GM23338 (cell line): ENCODE measurements at regions not wholly inside any gene's neighbourhood (a gene's known extent, or its start where the extent isn't known, plus 50 kb on each side); places are given as distances from the start of the nearest gene placed in this dataset.

ENCODE experiments used
- EZH2 ChIP-seq: fragments of 200-600 bp; sonication (generic); IDR thresholded peaks from one replicate; pipeline ENCODE4 v1.8.0; 2017; ENCODE audit warnings: antibody characterized with exemption, mild to moderate bottlenecking, low read depth; ENCODE audit not compliant: unreplicated experiment
- JUNB ChIP-seq: IDR thresholded peaks from one replicate; pipeline ENCODE4 v1.6.1; 2016; ENCODE audit warnings: antibody characterized with exemption; ENCODE audit not compliant: unreplicated experiment
- ZNF114 ChIP-seq: fragments of 250-450 bp; sonication (Bioruptor Pico); IDR thresholded peaks from 2 replicates; pipeline ENCODE4 v1.5.0; 2020; ENCODE audit warnings: mild to moderate bottlenecking, moderate library complexity
- TF ChIP-seq, protein P1 (sequence below), 2 experiments: fragments of 200-600 bp in 1 of 2; sonication (generic) in 1 of 2; conservative IDR thresholded peaks; 2 replicates each; pipeline versions ENCODE4 v1.5.1 to v1.6.1; 2016 to 2017; ENCODE audit warnings: antibody characterized with exemption in 2 of 2, low read depth in 2 of 2, mild to moderate bottlenecking in 2 of 2, moderate library complexity in 1 of 2

DNA sequence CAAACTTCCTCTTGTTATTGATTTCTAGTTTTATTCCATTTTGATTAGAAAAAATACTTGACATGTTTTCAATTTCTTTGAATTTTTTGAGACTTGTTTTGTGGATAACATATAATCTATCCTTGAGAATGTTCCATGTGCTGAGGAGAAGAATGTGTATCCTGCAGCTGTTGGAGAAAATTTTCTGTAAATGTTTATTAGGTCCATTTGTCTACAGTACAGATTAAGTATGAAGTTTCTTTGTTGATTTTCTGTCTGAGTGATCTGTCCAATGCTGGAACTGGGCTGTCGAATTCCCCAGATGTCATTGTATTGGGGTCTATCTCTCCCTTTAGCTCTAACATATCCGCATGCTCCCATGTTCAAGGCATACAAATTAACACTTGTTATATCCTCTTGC is 251.2 kb downstream of the CSNK1G3 start:
- TF ChIP-seq EZH2 (no peak), JUNB (no peak), ZNF114 (CRISPR knock-in tag) (no peak)
- TF ChIP-seq, protein P1, sequence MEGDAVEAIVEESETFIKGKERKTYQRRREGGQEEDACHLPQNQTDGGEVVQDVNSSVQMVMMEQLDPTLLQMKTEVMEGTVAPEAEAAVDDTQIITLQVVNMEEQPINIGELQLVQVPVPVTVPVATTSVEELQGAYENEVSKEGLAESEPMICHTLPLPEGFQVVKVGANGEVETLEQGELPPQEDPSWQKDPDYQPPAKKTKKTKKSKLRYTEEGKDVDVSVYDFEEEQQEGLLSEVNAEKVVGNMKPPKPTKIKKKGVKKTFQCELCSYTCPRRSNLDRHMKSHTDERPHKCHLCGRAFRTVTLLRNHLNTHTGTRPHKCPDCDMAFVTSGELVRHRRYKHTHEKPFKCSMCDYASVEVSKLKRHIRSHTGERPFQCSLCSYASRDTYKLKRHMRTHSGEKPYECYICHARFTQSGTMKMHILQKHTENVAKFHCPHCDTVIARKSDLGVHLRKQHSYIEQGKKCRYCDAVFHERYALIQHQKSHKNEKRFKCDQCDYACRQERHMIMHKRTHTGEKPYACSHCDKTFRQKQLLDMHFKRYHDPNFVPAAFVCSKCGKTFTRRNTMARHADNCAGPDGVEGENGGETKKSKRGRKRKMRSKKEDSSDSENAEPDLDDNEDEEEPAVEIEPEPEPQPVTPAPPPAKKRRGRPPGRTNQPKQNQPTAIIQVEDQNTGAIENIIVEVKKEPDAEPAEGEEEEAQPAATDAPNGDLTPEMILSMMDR (conservative IDR thresholded peaks at IDR 0.05; ENCODE audit: low read depth in 2 of 2): no peak
